ENCODE measurements at regions not wholly inside any gene's neighbourhood (a gene's known extent, or its start where the extent isn't known, plus 50 kb on each side); places are given as distances from the start of the nearest gene placed in this dataset.

DNA sequence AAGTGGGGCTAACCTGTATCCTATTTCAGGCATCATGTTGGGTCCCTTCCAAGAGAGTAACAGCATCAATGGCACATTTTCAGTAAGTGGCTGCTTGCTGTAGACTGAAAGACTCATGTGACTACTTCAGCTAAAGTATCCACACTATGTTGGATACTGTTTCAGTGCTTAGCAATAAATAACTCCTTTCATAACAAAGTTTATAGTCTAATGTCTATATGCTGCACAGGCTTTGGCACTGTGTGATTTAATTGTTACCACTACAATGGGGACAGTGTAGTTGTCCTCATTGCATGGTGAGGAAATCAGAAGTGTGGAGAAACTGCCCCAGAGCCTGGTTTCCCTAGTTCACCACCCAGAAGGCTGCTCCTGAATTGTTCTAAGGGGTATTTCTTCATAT is 318.0 kb upstream of the PTCHD4 start:
- Histone ChIP-seq H3F3A (ENCODE audit: insufficient read depth) (no peaks in the 10 kb centered on the region), H3K9me3 (ENCODE audit: insufficient read depth, low read length) (no peaks in the 10 kb centered on the region), H3K4me2 (ENCODE audit: low read depth, low read length, poor library complexity, severe bottlenecking) (no peak overlapping the region), H3K27ac (ENCODE audit: low read depth, low read length) (no peak overlapping the region), H3K27me3 (ENCODE audit: low read length) (no peaks in the 10 kb centered on the region), H3K9me2 (replicated peaks; ENCODE audit: insufficient read depth, low read length) (no peaks in the 10 kb centered on the region), H3K9ac (ENCODE audit: low read length) (no peak overlapping the region), H4K20me1 (ENCODE audit: low read depth, low read length) (no peaks in the 10 kb centered on the region), H3K4me3 (ENCODE audit: insufficient read depth, low read length, poor library complexity, severe bottlenecking) (no peak overlapping the region), H3K79me2 (ENCODE audit: insufficient read depth, low read length) (no peaks in the 10 kb centered on the region), H2AFZ (ENCODE audit: low read depth, low read length, severe bottlenecking) (no peak overlapping the region), H3K36me3 (ENCODE audit: low read length) (no peaks in the 10 kb centered on the region)
- no peak for TF ChIP-seq EZH2phosphoT487 (conservative IDR thresholded peaks at IDR 0.05; ENCODE audit: low read length)
- TF ChIP-seq, protein P1, sequence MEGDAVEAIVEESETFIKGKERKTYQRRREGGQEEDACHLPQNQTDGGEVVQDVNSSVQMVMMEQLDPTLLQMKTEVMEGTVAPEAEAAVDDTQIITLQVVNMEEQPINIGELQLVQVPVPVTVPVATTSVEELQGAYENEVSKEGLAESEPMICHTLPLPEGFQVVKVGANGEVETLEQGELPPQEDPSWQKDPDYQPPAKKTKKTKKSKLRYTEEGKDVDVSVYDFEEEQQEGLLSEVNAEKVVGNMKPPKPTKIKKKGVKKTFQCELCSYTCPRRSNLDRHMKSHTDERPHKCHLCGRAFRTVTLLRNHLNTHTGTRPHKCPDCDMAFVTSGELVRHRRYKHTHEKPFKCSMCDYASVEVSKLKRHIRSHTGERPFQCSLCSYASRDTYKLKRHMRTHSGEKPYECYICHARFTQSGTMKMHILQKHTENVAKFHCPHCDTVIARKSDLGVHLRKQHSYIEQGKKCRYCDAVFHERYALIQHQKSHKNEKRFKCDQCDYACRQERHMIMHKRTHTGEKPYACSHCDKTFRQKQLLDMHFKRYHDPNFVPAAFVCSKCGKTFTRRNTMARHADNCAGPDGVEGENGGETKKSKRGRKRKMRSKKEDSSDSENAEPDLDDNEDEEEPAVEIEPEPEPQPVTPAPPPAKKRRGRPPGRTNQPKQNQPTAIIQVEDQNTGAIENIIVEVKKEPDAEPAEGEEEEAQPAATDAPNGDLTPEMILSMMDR (IDR thresholded peaks at IDR 0.05; ENCODE audit: insufficient read depth, low read length, poor library complexity, severe bottlenecking) = no peak

DNA sequence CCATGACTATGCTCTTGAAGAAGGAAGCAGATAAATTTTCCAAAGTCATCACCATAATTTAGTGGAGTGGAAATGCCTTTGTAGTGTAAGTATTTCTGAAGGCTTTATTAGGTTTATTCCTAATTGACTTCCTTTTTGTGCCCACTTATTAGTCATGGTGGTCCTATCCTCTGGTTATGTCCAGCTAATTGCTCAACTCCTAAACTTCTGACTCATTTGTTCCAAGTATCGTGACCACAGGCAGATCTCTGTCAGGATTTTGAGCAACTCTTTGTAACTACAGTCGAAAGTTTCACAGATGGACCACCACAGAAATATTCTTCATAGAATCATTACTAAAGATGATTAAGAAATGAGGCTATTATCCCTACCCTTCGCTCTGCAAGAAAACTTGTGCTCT is 315.6 kb upstream of the PTCHD4 start:
- no peaks in the 10 kb centered on the region for H3K9me3 ChIP-seq (ENCODE audit: insufficient read depth, low read length)
- H2AFZ ChIP-seq (ENCODE audit: low read depth, low read length, severe bottlenecking) = no peak overlapping the region
- H4K20me1 ChIP-seq (ENCODE audit: low read depth, low read length) = no peaks in the 10 kb centered on the region
- no peak overlapping the region for H3K27ac ChIP-seq (ENCODE audit: low read depth, low read length)
- no peak overlapping the region for H3K9ac ChIP-seq (ENCODE audit: low read length)
- H3K4me2 ChIP-seq (ENCODE audit: low read depth, low read length, poor library complexity, severe bottlenecking) = no peak overlapping the region
- H3K9me2 ChIP-seq (replicated peaks; ENCODE audit: insufficient read depth, low read length) = no peaks in the 10 kb centered on the region
- no peaks in the 10 kb centered on the region for H3K79me2 ChIP-seq (ENCODE audit: insufficient read depth, low read length)
- no peaks in the 10 kb centered on the region for H3K27me3 ChIP-seq (ENCODE audit: low read length)
- TF ChIP-seq, protein P1 (IDR thresholded peaks at IDR 0.05; ENCODE audit: insufficient read depth, low read length, poor library complexity, severe bottlenecking) = no peak
- TF ChIP-seq EZH2phosphoT487 (conservative IDR thresholded peaks at IDR 0.05; ENCODE audit: low read length) = no peak
- H3K4me3 ChIP-seq (ENCODE audit: insufficient read depth, low read length, poor library complexity, severe bottlenecking) = no peak overlapping the region
- H3F3A ChIP-seq (ENCODE audit: insufficient read depth) = no peaks in the 10 kb centered on the region
- no peaks in the 10 kb centered on the region for H3K36me3 ChIP-seq (ENCODE audit: low read length)

DNA sequence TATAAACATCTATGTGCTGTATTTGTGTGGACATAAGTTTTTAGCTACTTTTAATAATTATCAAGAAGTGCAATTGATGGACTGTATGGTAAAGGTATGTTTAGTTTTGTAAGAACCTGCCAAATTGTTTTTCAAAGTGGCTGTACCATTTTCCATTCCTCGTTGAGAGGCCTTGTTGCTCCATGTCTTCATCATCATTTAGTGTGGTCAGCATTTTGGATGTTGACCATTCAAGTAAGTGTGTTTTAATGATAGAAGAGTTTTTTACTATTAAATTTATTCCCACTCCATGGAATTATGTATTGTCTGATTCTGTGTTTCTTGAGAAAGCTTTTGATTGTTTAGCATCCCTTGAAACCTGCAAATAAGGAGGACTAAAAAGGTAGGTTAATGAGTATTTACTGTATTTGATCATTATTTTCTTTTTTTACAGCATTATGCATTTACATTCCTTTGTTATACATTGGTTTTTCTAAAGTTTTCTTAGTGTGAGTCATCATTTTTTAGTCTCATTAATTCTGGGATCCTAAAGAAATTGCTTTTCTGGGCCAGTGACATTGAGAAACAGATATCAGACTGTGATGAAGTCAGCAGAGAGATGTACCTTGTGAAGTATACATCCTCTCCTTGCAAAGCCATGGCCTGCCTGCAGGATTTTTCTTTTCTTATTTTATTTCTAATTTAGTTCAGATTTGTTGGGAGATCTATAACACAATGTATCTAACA is 312.8 kb upstream of the PTCHD4 start:
- no peak for TF ChIP-seq EZH2phosphoT487 (conservative IDR thresholded peaks at IDR 0.05; ENCODE audit: low read length)
- TF ChIP-seq, protein P1 (IDR thresholded peaks at IDR 0.05; ENCODE audit: insufficient read depth, low read length, poor library complexity, severe bottlenecking) = no peak
- Histone ChIP-seq H3K4me2 (ENCODE audit: low read depth, low read length, poor library complexity, severe bottlenecking) (no peak overlapping the region), H3K9me3 (ENCODE audit: insufficient read depth, low read length) (no peaks in the 10 kb centered on the region), H3K27me3 (ENCODE audit: low read length) (no peaks in the 10 kb centered on the region), H3K79me2 (ENCODE audit: insufficient read depth, low read length) (no peaks in the 10 kb centered on the region), H2AFZ (ENCODE audit: low read depth, low read length, severe bottlenecking) (no peak overlapping the region), H3K36me3 (ENCODE audit: low read length) (no peaks in the 10 kb centered on the region), H3F3A (ENCODE audit: insufficient read depth) (no peaks in the 10 kb centered on the region), H3K9ac (ENCODE audit: low read length) (no peak overlapping the region), H3K4me3 (ENCODE audit: insufficient read depth, low read length, poor library complexity, severe bottlenecking) (no peak overlapping the region), H3K27ac (ENCODE audit: low read depth, low read length) (no peak overlapping the region), H4K20me1 (ENCODE audit: low read depth, low read length) (no peaks in the 10 kb centered on the region), H3K9me2 (replicated peaks; ENCODE audit: insufficient read depth, low read length) (no peaks in the 10 kb centered on the region)
